Upper lobe of left lung (tissue), 4 donors: ENCODE measurements at regions not wholly inside any gene's neighbourhood (a gene's known extent, or its start where the extent isn't known, plus 50 kb on each side); places are given as distances from the start of the nearest gene placed in this dataset.

Source experiments
- CTCF ChIP-seq, 6 experiments: fragments of 450-650 bp in 4 of 6; fragments of 200-600 bp in 2 of 6; sonication (generic) in 2 of 6; IDR thresholded peaks; one replicate each; pipeline ENCODE4 v1.5.1; 2016 to 2019; ENCODE audit warnings: antibody characterized with exemption in 6 of 6
- EP300 ChIP-seq, 4 donors: sonication (generic); formaldehyde crosslinking; IDR thresholded peaks; one replicate each; pipeline ENCODE4 v1.5.1; 2017; ENCODE audit warnings: antibody characterized with exemption in 4 of 4, control low read depth in 2 of 4
- POLR2A ChIP-seq, 4 donors: fragments of 450-650 bp; IDR thresholded peaks; one replicate each; pipeline ENCODE4 v1.5.1; 2016 to 2017; ENCODE audit warnings: antibody characterized with exemption in 4 of 4, mild to moderate bottlenecking in 2 of 4
- POLR2AphosphoS5 ChIP-seq, 2 donors: sonication (generic); formaldehyde crosslinking; IDR thresholded peaks; one replicate each; pipeline ENCODE4 v1.5.1; 2017; ENCODE audit warnings: antibody characterized with exemption in 2 of 2

GRCh38 chr2:120630031-120630701, 105.5 kb upstream of the GLI2 start:
- TF ChIP-seq CTCF (IDR thresholded peaks at IDR 0.05), result no peak
- TF ChIP-seq POLR2A (IDR thresholded peaks at IDR 0.05), result no peak
- peak; percentile 20 to 22 for TF ChIP-seq POLR2AphosphoS5 (IDR thresholded peaks at IDR 0.05)
- TF ChIP-seq EP300 (IDR thresholded peaks at IDR 0.05), result peak in 1 of 4 donors; percentile 56
